Choroid plexus epithelial cell (primary cell): ENCODE measurements at regions not wholly inside any gene's neighbourhood (a gene's known extent, or its start where the extent isn't known, plus 50 kb on each side); places are given as distances from the start of the nearest gene placed in this dataset.
"Not testable (repeated sequence)": the region's sequence is repeated elsewhere in the genome, so short reads cannot be mapped to it uniquely, and the experiment has no call there.

Experiments
- DNase-seq: peaks from one replicate; pipeline ENCODE4 v3.0.0-alpha.2; 2010; ENCODE audit warnings: low read depth
- H3K4me3 ChIP-seq: 2 replicates; pipeline ENCODE4 v1.5.1; 2011; ENCODE audit warnings: low read depth, mild to moderate bottlenecking, control low read depth, low read length, moderate library complexity
- TF ChIP-seq, protein P1 (sequence below): conservative IDR thresholded peaks from 2 replicates; pipeline ENCODE4 v1.5.1; 2011; ENCODE audit warnings: low read depth, mild to moderate bottlenecking, control low read depth, inconsistent platforms, low read length, moderate library complexity

GRCh38 chr12:114152066-114152465 is 185.9 kb upstream of the RBM19 start:
- no peak for DNase-seq
- no peak overlapping the region for H3K4me3 ChIP-seq
- TF ChIP-seq, protein P1, sequence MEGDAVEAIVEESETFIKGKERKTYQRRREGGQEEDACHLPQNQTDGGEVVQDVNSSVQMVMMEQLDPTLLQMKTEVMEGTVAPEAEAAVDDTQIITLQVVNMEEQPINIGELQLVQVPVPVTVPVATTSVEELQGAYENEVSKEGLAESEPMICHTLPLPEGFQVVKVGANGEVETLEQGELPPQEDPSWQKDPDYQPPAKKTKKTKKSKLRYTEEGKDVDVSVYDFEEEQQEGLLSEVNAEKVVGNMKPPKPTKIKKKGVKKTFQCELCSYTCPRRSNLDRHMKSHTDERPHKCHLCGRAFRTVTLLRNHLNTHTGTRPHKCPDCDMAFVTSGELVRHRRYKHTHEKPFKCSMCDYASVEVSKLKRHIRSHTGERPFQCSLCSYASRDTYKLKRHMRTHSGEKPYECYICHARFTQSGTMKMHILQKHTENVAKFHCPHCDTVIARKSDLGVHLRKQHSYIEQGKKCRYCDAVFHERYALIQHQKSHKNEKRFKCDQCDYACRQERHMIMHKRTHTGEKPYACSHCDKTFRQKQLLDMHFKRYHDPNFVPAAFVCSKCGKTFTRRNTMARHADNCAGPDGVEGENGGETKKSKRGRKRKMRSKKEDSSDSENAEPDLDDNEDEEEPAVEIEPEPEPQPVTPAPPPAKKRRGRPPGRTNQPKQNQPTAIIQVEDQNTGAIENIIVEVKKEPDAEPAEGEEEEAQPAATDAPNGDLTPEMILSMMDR, result no peak

- DNase-seq, H3K4me3 ChIP-seq: not testable (repeated sequence)
These were observed 184.5 kb upstream of the RBM19 start for GRCh38 chr12:114150584-114150983.

GRCh38 chr12:114141921-114142564 is 175.9 kb upstream of the RBM19 start:
- no peak for DNase-seq
- no peak overlapping the region for H3K4me3 ChIP-seq
- TF ChIP-seq, protein P1, result no peak

DNA sequence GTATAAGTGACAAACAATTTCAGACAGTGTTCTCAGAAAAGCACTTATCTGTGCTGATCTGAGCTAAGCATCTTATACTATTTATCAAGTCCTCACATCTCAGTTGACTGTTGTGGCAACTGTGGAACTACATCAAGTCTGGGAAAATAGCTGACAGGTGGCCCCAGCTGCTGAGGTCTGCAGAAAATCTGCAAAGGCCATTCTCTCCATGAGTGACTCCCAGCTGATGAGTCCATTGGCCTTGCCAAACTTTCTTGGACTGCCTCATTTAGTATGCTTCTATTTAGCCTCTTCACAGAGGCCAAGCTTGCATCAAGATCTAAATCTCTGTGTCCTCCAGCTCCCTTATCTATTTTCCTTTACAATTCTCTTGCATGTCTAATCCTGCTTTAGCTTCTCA is 174.5 kb upstream of the RBM19 start:
- H3K4me3 ChIP-seq, result no peak overlapping the region
- TF ChIP-seq, protein P1, result no peak
- no peak for DNase-seq

DNA sequence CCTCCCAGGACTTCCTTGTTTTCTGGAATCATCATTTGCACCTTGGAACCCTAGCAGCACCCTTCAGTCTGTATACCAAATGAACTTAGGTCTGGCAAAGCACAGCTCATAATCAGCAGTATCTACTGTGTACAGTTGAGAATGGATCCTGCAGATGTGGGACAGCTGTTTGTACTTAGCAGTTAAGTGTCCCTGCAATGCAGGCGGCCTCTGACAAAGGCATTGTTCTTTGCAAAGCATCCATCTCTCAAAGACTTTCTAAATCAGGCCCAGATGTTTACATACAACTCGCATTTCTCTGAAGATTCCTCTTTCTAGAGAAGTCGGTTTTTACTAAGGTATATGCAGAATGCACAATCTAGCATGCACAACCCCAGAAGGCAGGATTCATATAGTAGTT is 170.5 kb upstream of the RBM19 start:
- TF ChIP-seq, protein P1, result no peak
- H3K4me3 ChIP-seq, result no peak overlapping the region
- no peak for DNase-seq

DNA sequence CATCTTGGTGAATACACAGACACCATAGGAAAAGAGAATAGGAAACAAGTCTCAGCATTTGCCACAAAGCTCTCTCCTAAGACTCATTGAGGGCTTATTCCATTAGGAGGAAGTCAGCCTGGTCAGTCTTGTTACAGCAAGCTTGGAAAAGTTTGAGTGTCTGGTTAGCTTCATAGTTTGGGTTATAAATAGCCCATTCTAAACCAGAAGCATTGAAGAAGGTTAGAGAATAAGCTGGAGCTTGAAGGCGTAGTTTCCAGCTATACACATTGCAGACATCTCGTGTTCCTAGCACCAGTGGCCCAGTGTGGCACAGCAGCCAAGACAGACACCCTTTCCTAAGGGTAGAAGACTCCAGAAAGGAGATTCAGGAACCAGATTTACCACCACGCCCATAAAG is 168.8 kb upstream of the RBM19 start:
- H3K4me3 ChIP-seq, result no peak overlapping the region
- TF ChIP-seq, protein P1, result no peak
- DNase-seq, result no peak

DNA sequence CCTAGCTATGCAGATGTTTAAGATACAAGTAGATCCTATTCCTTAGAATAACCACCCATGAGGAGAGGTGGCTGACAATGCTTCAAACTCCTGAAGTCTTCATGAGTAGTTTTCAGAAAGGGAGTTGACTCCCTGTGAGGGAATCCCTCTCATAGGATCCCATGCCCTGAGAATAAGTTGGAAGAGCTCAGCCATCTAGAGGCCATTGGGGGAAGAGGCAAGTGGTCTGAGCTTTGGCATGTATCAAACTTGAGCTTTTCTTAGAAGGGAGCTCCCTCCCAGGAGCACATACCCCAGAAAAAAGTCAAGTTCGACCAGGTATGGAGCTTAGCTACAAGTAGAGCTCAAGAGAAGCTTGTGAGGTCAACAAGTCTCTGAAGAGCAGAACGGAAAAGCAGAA is 165.7 kb upstream of the RBM19 start:
- no peak for DNase-seq
- no peak overlapping the region for H3K4me3 ChIP-seq
- TF ChIP-seq, protein P1, result no peak
